Keratinocyte (primary cell): ENCODE measurements at regions not wholly inside any gene's neighbourhood (a gene's known extent, or its start where the extent isn't known, plus 50 kb on each side); places are given as distances from the start of the nearest gene placed in this dataset.

ENCODE experiments used
- DNase-seq: peaks from one replicate; pipeline ENCODE4 v3.0.0-alpha.2; 2011; ENCODE audit warnings: low read depth, missing footprints, low spot score
- FAIRE-seq: peaks from 2 replicates; lab custom pipeline; 2011; peaks lifted over from hg19 to GRCh38; lab: Jason Lieb, UNC
- H2AFZ ChIP-seq: 2 replicates; pipeline ENCODE4 v1.6.0; 2012; ENCODE audit warnings: low read length, control low read depth, inconsistent platforms; ENCODE audit not compliant: control insufficient read depth
- H3K27ac ChIP-seq: 2 replicates; pipeline ENCODE4 v1.5.1; 2011; ENCODE audit warnings: low read length; ENCODE audit not compliant: control insufficient read depth, insufficient read depth
- H3K27me3 ChIP-seq: 3 replicates; pipeline ENCODE4 v1.6.0; 2011; ENCODE audit warnings: low read length; ENCODE audit not compliant: control insufficient read depth, insufficient read depth; ENCODE audit errors: extremely low read depth
- H3K36me3 ChIP-seq, 2 experiments: 2 replicates in 1 of 2; 3 replicates in 1 of 2; pipeline ENCODE4 v1.5.1; 2011; ENCODE audit warnings: low read length in 2 of 2, mild to moderate bottlenecking in 1 of 2; ENCODE audit not compliant: control insufficient read depth in 2 of 2, insufficient read depth in 2 of 2; ENCODE audit errors: extremely low read depth in 1 of 2
- H3K4me1 ChIP-seq: 3 replicates; pipeline ENCODE4 v1.5.1; 2011; ENCODE audit warnings: low read length; ENCODE audit not compliant: control insufficient read depth, insufficient read depth; ENCODE audit errors: extremely low read depth
- H3K4me2 ChIP-seq: 3 replicates; pipeline ENCODE4 v1.6.0; 2011; ENCODE audit warnings: low read depth, low read length; ENCODE audit not compliant: control insufficient read depth, insufficient read depth; ENCODE audit errors: extremely low read depth
- H3K4me3 ChIP-seq, 3 experiments: fragments of 200-600 bp in 1 of 3; sonication (generic) in 1 of 3; 2 replicates in 2 of 3; 3 replicates in 1 of 3; pipeline ENCODE4 v1.5.1; 2011 to 2016; ENCODE audit warnings: low read length in 3 of 3, mild to moderate bottlenecking in 3 of 3, control low read depth in 2 of 3, inconsistent platforms in 1 of 3, low read depth in 1 of 3, mixed read lengths in 1 of 3, mixed run types in 1 of 3, moderate library complexity in 1 of 3; ENCODE audit not compliant: control insufficient read depth in 2 of 3, insufficient read depth in 2 of 3; ENCODE audit errors: extremely low read depth in 1 of 3
- H3K79me2 ChIP-seq: 2 replicates; pipeline ENCODE4 v1.6.0; 2012; ENCODE audit warnings: low read length; ENCODE audit not compliant: control insufficient read depth, insufficient read depth
- H3K9ac ChIP-seq: 3 replicates; pipeline ENCODE4 v1.6.0; 2011; ENCODE audit warnings: low read length; ENCODE audit not compliant: control insufficient read depth, insufficient read depth; ENCODE audit errors: extremely low read depth
- H3K9me1 ChIP-seq: 3 replicates; pipeline ENCODE4 v1.6.0; 2011; ENCODE audit warnings: low read length; ENCODE audit not compliant: control insufficient read depth, insufficient read depth; ENCODE audit errors: extremely low read depth
- H3K9me3 ChIP-seq: 2 replicates; pipeline ENCODE4 v1.5.1; 2012; ENCODE audit warnings: low read depth, low read length; ENCODE audit not compliant: control insufficient read depth
- H4K20me1 ChIP-seq: 3 replicates; pipeline ENCODE4 v1.6.0; 2011; ENCODE audit warnings: low read length; ENCODE audit not compliant: control insufficient read depth, insufficient read depth; ENCODE audit errors: extremely low read depth
- CTCF ChIP-seq, 3 experiments: IDR thresholded peaks in 1 of 3; conservative IDR thresholded peaks in 1 of 3; optimal IDR thresholded peaks in 1 of 3; 2 replicates in 2 of 3; 3 replicates in 1 of 3; pipeline versions ENCODE3 to v1.5.1; 2011; ENCODE audit warnings: low read length in 3 of 3, mild to moderate bottlenecking in 3 of 3, moderate library complexity in 2 of 3, control low read depth in 1 of 3, inconsistent platforms in 1 of 3; ENCODE audit not compliant: insufficient read depth in 2 of 3; ENCODE audit errors: extremely low read depth in 1 of 3
- EZH2 ChIP-seq: IDR thresholded peaks from one replicate; pipeline ENCODE4 v1.6.1; 2012; ENCODE audit warnings: inconsistent platforms, mild to moderate bottlenecking, low read length, moderate library complexity
- dilution Hi-C: fragments of 300-500 bp; cut with MboI; formaldehyde crosslinking; loops from one replicate; pipeline ENCODE4 v1.7.0; 2020; ENCODE audit warnings: low sequenced_read_pairs; ENCODE audit not compliant: extremely low pct_ligation_motif_present

DNA sequence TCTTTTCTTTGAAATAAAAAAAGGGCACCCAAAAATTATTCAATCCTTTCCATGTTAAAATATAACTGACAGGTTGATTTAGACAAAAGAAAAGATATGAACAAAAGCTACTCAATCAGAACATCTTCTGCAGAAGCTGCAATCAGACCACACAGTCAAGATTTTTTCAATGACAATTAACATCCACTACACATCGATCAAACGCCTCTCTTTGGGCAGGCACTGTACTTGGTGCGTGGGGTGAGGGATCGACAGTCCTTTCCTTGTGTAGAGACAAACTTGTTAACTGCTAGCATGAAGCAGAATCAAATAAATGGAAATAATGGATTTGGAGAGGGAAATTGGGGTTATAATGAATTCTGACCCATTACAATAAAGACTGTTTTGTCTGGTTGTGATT lies 71.2 kb upstream of the SESN3 start:
- no peak for FAIRE-seq

DNA sequence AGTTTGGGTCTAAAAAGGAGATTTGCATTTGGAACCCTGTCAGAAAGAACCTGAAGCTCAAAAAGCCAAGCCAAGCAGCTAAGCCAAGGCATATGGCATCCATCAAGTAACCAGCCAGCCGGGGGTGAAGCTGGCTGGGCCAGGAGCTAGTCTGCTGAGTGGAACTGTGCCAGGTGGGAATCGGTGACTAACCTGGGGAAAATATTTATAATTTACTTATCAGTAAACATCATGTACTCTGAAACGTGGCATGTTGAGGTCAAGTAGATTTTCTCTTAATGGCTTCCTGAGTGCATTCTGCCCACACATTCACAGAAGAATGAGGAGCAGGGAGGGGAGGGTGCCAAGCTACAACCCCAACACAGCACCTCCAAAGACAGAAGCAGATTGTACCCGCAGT lies 70.5 kb upstream of the SESN3 start:
- Histone ChIP-seq H4K20me1 (no peaks in the 10 kb centered on the region), H2AFZ (no peak overlapping the region), H3K79me2 (no peaks in the 10 kb centered on the region), H3K9ac (no peak overlapping the region), H3K27me3 (no peaks in the 10 kb centered on the region), H3K27ac (no peak overlapping the region), H3K36me3 (no peaks in the 10 kb centered on the region), H3K9me3 (no peaks in the 10 kb centered on the region), H3K4me3 (no peak overlapping the region), H3K9me1 (no peaks in the 10 kb centered on the region), H3K4me2 (no peak overlapping the region), H3K4me1 (no peaks in the 10 kb centered on the region)
- no peak for TF ChIP-seq CTCF (optimal IDR thresholded peaks at IDR 0.05 in 1 of 3, IDR thresholded peaks at IDR 0.05 in 1 of 3, conservative IDR thresholded peaks at IDR 0.05 in 1 of 3; ENCODE audit: extremely low read depth in 1 of 3, insufficient read depth in 2 of 3, low read length in 3 of 3)
- TF ChIP-seq EZH2, result no peak
- dilution Hi-C loops, result no loop called here
- FAIRE-seq (no peak), DNase-seq (no peak)

More for the DNA sequence above, 71.2 kb upstream of the SESN3 start:
- no peaks in the 10 kb centered on the region for H3K36me3 ChIP-seq
- no peaks in the 10 kb centered on the region for H3K27me3 ChIP-seq
- H2AFZ ChIP-seq, result no peak overlapping the region
- dilution Hi-C loops, result no loop called here
- no peaks in the 10 kb centered on the region for H3K9me1 ChIP-seq
- H3K4me1 ChIP-seq, result no peaks in the 10 kb centered on the region
- no peak overlapping the region for H3K27ac ChIP-seq
- no peak for DNase-seq
- H3K79me2 ChIP-seq, result no peaks in the 10 kb centered on the region
- TF ChIP-seq CTCF (optimal IDR thresholded peaks at IDR 0.05 in 1 of 3, IDR thresholded peaks at IDR 0.05 in 1 of 3, conservative IDR thresholded peaks at IDR 0.05 in 1 of 3; ENCODE audit: extremely low read depth in 1 of 3, insufficient read depth in 2 of 3, low read length in 3 of 3) (no peak), EZH2 (no peak)
- no peak overlapping the region for H3K9ac ChIP-seq
- no peaks in the 10 kb centered on the region for H4K20me1 ChIP-seq
- no peak overlapping the region for H3K4me3 ChIP-seq
- no peak overlapping the region for H3K4me2 ChIP-seq
- H3K9me3 ChIP-seq, result no peaks in the 10 kb centered on the region
